H54 (cell line): ENCODE measurements at regions not wholly inside any gene's neighbourhood (a gene's known extent, or its start where the extent isn't known, plus 50 kb on each side); places are given as distances from the start of the nearest gene placed in this dataset.

Experiments used
- DNase-seq: peaks from one replicate; pipeline ENCODE4 v3.0.0; 2011; ENCODE audit warnings: low spot score, mixed read lengths; ENCODE audit not compliant: insufficient read length
- FAIRE-seq: peaks from 3 replicates; lab custom pipeline; 2011; peaks lifted over from hg19 to GRCh38; lab: Jason Lieb, UNC
- POLR2A ChIP-seq: IDR thresholded peaks from 2 replicates; pipeline ENCODE4 v1.6.1; 2011; ENCODE audit warnings: low read depth, mild to moderate bottlenecking, low read length

DNA sequence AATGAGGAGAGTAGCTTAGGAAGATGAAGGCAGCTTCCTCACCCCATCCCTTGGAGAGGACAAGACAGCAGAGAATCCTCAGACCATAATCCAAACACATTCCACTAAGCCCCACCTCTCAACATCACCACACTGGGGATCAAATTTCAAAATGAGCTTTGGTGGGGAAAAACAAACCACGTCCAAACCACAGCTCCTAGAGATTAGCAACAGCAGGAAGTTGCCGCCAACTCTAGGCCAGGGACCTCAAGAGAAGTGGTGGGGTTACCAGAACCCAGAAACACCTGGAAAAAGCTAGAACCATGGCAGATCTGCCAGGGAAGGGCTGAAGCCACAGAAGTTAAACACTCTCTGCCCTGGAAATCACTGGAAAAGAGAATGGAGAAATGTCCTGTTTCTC, 571.6 kb downstream of the HS3ST4 start:
- DNase-seq (no peak), FAIRE-seq (no peak)
- TF ChIP-seq POLR2A: no peak

GRCh38 chr16:26267641-26268040, 575.9 kb downstream of the HS3ST4 start:
- no peak for TF ChIP-seq POLR2A
- no peak for DNase-seq
- no peak for FAIRE-seq

DNA sequence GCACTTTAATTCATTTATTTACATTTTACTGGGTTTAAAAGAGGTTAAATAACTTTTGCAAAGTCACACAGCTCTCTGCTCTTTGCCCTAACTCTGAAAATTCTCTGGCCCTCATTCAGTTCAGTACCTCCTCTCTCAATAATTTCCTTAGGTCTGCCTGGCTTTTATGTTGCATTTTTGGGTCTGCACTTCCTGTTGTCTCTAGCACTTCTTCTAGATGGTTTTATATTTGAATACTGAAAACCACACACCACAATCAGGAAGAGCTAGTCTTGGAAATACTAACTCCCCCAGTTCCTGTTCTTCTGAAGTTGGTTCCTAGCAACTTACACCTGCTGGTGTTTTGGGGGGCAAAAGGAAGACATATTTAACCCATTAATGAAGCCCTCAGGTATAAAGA, 577.9 kb downstream of the HS3ST4 start:
- no peak for TF ChIP-seq POLR2A
- no peak for FAIRE-seq
- DNase-seq: no peak

- DNase-seq (no peak), FAIRE-seq (no peak)
- no peak for TF ChIP-seq POLR2A
Observed at GRCh38 chr16:26273607-26274006, 581.8 kb downstream of the HS3ST4 start.

DNA sequence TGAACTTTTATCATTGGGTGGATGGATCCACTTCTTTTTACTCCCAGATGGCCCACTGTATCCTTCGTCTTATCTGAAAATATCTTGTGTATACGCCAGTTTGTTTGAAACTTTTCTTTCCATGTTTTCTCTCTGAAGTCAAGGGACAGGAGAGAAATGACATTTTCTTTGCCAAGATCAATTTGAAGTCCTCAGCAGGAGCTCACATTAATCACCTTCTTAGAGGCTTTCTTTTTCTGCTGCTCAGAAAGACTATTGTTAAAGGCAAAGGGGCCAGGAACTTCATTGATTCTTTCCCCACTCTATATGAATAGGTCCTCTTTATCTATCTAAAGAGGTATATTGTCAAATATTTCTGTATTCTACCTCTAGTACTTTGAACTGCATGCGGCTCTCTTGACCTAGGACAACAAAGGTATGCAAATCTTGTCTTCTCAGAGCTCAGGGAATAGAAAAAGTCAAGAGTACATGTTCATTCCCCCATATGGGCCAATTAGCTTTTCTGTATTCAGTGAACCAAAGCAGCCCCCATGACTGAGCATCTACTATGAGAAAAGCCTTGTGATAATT, 583.3 kb downstream of the HS3ST4 start:
- TF ChIP-seq POLR2A: no peak
- DNase-seq: no peak
- FAIRE-seq: no peak

DNA sequence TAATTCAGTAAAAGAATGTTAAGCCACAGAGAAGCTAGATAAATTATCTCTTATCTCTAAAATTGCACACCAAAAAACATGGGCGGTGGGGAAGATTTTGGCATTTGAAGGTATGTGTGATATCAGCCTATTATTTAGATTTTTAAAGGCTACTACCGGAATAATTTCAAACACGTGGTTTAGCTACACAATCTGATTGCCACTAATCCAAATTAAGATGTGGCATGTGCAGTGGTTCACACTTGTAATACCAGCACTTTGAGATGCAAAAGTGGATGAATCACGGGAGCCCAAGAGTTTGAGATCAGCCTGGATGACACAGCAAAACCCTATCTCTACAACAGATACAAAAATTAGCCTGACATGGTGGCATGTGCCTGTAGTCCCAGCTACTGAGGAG, 584.5 kb downstream of the HS3ST4 start:
- TF ChIP-seq POLR2A: no peak
- DNase-seq: no peak
- FAIRE-seq: no peak

GRCh38 chr16:26281381-26282110, 589.8 kb downstream of the HS3ST4 start:
- no peak for FAIRE-seq
- DNase-seq: no peak
- TF ChIP-seq POLR2A: no peak

GRCh38 chr16:26295625-26296304, 604.0 kb downstream of the HS3ST4 start:
- no peak for FAIRE-seq
- TF ChIP-seq POLR2A: no peak

GRCh38 chr16:26301516-26301915, 609.8 kb downstream of the HS3ST4 start:
- TF ChIP-seq POLR2A: no peak
- FAIRE-seq (no peak), DNase-seq (no peak)

More at GRCh38 chr16:26295625-26296304, 604.0 kb downstream of the HS3ST4 start:
- no peak for DNase-seq

DNA sequence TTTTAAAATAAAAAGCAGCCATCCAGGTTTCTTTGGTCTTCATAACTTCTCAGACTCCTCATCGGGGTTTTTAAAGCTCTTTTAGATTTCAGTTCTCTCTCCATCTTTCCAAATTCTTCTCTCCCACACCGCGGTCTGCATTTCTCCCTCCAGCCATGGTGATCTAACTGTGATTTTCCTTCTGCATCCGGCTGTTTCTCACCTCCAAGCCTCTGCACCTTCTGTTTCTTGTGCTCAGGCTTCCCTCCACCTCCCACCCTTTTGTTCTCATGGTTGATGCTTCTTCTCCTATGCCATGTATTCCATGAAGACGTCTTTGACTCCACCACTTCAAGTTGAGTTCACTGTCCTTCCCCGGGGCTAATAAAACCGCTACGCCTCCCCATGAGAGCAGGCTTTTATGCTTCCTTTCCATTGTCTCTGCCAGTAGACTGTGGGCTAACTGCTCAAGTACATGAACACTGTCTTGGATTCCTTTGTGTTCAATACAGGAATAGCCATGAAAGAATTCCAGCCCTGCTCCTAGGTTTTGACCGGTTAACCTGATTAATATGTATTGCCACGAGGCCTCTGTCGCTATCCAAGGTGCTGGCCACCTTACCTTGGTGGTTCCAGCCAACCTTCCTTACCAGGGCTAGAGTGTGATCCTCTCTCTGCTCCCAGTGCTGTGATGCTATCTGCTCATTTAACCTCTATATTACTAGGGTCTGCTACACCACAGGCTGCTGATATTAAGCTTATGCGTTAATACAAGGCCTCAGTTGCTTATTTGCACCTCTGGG, 625.1 kb downstream of the HS3ST4 start:
- FAIRE-seq (no peak), DNase-seq (no peak)
- TF ChIP-seq POLR2A: no peak

DNA sequence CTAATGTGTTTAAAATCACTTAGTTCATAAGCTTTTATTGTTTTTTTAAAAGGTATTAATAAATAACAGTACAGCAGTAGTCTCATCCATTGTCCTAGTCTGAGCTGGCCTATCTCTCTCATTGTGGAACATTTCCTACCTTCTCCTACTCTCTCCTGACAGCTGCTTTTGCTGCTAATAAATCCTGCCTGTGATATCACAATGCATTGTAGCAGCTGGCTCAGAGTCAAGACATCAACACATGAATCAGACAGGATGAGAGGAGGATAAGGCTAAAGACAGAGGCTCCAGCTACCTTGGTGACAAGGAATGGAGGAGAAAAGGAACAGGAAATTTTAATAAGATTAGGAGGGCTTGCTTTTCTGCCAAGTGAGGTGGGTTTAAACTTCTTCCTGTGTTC, 626.1 kb downstream of the HS3ST4 start:
- no peak for TF ChIP-seq POLR2A
- DNase-seq: no peak
- no peak for FAIRE-seq

GRCh38 chr16:26330654-26331053, 638.9 kb downstream of the HS3ST4 start:
- DNase-seq: no peak
- TF ChIP-seq POLR2A: no peak
- no peak for FAIRE-seq

- no peak for FAIRE-seq
- no peak for TF ChIP-seq POLR2A
- no peak for DNase-seq
Observed at GRCh38 chr16:26334218-26335111, 642.7 kb downstream of the HS3ST4 start.
